HCT116 (cell line): ENCODE measurements at regions not wholly inside any gene's neighbourhood (a gene's known extent, or its start where the extent isn't known, plus 50 kb on each side); places are given as distances from the start of the nearest gene placed in this dataset.

Experiments
- ATAC-seq: fragments of 200-7000 bp; cut with Tn5 transposase; 2 replicates; pipeline ENCODE4 v1.9.1; 2020; ENCODE audit warnings: mild to moderate bottlenecking, moderate library complexity
- BruUV-seq: library from RNA; stranded (reverse); fragments of 400-500 nt; replicated peaks from 2 replicates; lab custom pipeline; 2021; lab: Mats Ljungman, UMichigan
- CTCF ChIA-PET: fragments of 300-600 bp; sonication (Branson Sonifier 250); formaldehyde crosslinking; loops from one replicate; lab custom pipeline; 2021; ENCODE audit warnings: antibody characterized with exemption; lab: Charles Lee
- POLR2A ChIA-PET: fragments of 300-600, 350-600 bp; sonication (Branson Sonifier 250); formaldehyde crosslinking; loops from one replicate; lab custom pipeline; 2021; ENCODE audit warnings: antibody characterized with exemption; lab: Charles Lee
- RAD21 ChIA-PET, 2 experiments: fragments of 300-600 bp; sonication (Branson Sonifier 250); formaldehyde crosslinking; loops; one replicate each; lab custom pipeline; 2023; ENCODE audit warnings: low total read pairs in 2 of 2; ENCODE audit not compliant: uncharacterized antibody in 2 of 2, unreplicated experiment in 2 of 2, low non-redundant PET in 1 of 2; lab: Charles Lee
- DNase-seq: peaks from one replicate; pipeline ENCODE4 v3.0.0-alpha.2; 2010; ENCODE audit warnings: low read depth, low spot score
- H2AFZ ChIP-seq: fragments of 200-600 bp; shearing (Covaris generic), sonication (generic); 2 replicates; pipeline ENCODE4 v1.6.1; 2017; ENCODE audit warnings: low read depth, mixed run types, mixed read lengths, antibody characterized with exemption, low read length; ENCODE audit not compliant: poor library complexity, severe bottlenecking
- H3K27ac ChIP-seq: 2 replicates; pipeline ENCODE4 v1.5.1; 2012; ENCODE audit warnings: low read depth, low read length
- H3K27me3 ChIP-seq: fragments of 200-600 bp; sonication (generic); 2 replicates; pipeline ENCODE4 v1.6.1; 2016; ENCODE audit warnings: mixed run types, low read length, mixed read lengths; ENCODE audit not compliant: insufficient read depth
- H3K36me3 ChIP-seq, 2 experiments: fragments of 200-500 bp in 1 of 2; fragments of 200-600 bp in 1 of 2; sonication (Bioruptor generic) in 1 of 2; sonication (generic) in 1 of 2; 2 replicates each; pipeline versions ENCODE4 v1.5.1 to v1.6.1; 2014 to 2016; ENCODE audit warnings: low read length in 2 of 2, inconsistent platforms in 1 of 2, mixed read lengths in 1 of 2, mixed run types in 1 of 2; ENCODE audit not compliant: insufficient read depth in 2 of 2, control insufficient read depth in 1 of 2
- H3K4me1 ChIP-seq, 2 experiments: fragments of 200-600 bp in 1 of 2; sonication (generic) in 1 of 2; 2 replicates each; pipeline versions ENCODE4 v1.5.1 to v1.6.1; 2012 to 2017; ENCODE audit warnings: low read length in 2 of 2, inconsistent platforms in 1 of 2, mild to moderate bottlenecking in 1 of 2, mixed read lengths in 1 of 2, mixed run types in 1 of 2, moderate library complexity in 1 of 2; ENCODE audit not compliant: insufficient read depth in 2 of 2, control insufficient read depth in 1 of 2
- H3K4me2 ChIP-seq: fragments of 200-600 bp; sonication (generic); 2 replicates; pipeline ENCODE4 v1.6.1; 2017; ENCODE audit warnings: mixed run types, low read length, mixed read lengths
- H3K4me3 ChIP-seq, 2 experiments: fragments of 200-600 bp in 1 of 2; sonication (generic) in 1 of 2; replicated peaks in 1 of 2; 2 replicates each; pipeline ENCODE4 v1.5.1; 2011 to 2016; ENCODE audit warnings: low read length in 2 of 2, control low read depth in 1 of 2, low read depth in 1 of 2, mild to moderate bottlenecking in 1 of 2, mixed read lengths in 1 of 2, mixed run types in 1 of 2
- H3K79me2 ChIP-seq: fragments of 200-600 bp; sonication (generic); 2 replicates; pipeline ENCODE4 v1.6.1; 2017; ENCODE audit warnings: mild to moderate bottlenecking, mixed run types, low read length, moderate library complexity, mixed read lengths; ENCODE audit not compliant: insufficient read depth
- H3K9ac ChIP-seq: fragments of 200-600 bp; sonication (generic); 2 replicates; pipeline ENCODE4 v1.6.1; 2016; ENCODE audit warnings: low read length, mixed read lengths
- H3K9me2 ChIP-seq: fragments of 200-600 bp; sonication (generic), shearing (Covaris generic); 2 replicates; pipeline ENCODE4 v1.6.1; 2017; ENCODE audit warnings: mixed run types, mild to moderate bottlenecking, moderate library complexity; ENCODE audit not compliant: insufficient read depth
- H3K9me3 ChIP-seq, 2 experiments: fragments of 200-500 bp in 1 of 2; fragments of 200-600 bp in 1 of 2; sonication (Bioruptor generic) in 1 of 2; sonication (generic) in 1 of 2; 2 replicates each; pipeline ENCODE4 v1.6.1; 2014 to 2017; ENCODE audit warnings: low read length in 2 of 2, mixed read lengths in 2 of 2, inconsistent platforms in 1 of 2, low read depth in 1 of 2, mild to moderate bottlenecking in 1 of 2, mixed run types in 1 of 2, moderate library complexity in 1 of 2; ENCODE audit not compliant: control insufficient read depth in 1 of 2, insufficient read depth in 1 of 2
- H4K20me1 ChIP-seq: fragments of 200-600 bp; sonication (generic), shearing (Covaris generic); 2 replicates; pipeline ENCODE4 v1.6.1; 2017; ENCODE audit warnings: mixed run types, mild to moderate bottlenecking, moderate library complexity; ENCODE audit not compliant: insufficient read depth
- ATF3 ChIP-seq: IDR thresholded peaks from 2 replicates; pipeline ENCODE4 v1.6.1; 2012
- CBX3 ChIP-seq: IDR thresholded peaks from 2 replicates; pipeline ENCODE4 v1.6.1; 2012; ENCODE audit warnings: low read depth
- CEBPB ChIP-seq: IDR thresholded peaks from 2 replicates; pipeline ENCODE4 v1.6.1; 2012; ENCODE audit warnings: low read depth
- CTCF ChIP-seq, 3 experiments: fragments of 200-600 bp in 1 of 3; sonication (generic) in 1 of 3; IDR thresholded peaks in 2 of 3; conservative IDR thresholded peaks in 1 of 3; 2 replicates each; pipeline ENCODE4 v1.5.1; 2012 to 2017; ENCODE audit warnings: low read depth in 2 of 3, low read length in 2 of 3, antibody characterized with exemption in 1 of 3, borderline replicate concordance in 1 of 3, control low read depth in 1 of 3, mild to moderate bottlenecking in 1 of 3, mixed read lengths in 1 of 3, mixed run types in 1 of 3, moderate library complexity in 1 of 3; ENCODE audit not compliant: insufficient read depth in 1 of 3
- EGR1 ChIP-seq: IDR thresholded peaks from 2 replicates; pipeline ENCODE4 v1.6.1; 2012; ENCODE audit warnings: low read depth
- ELF1 ChIP-seq: IDR thresholded peaks from 2 replicates; pipeline ENCODE4 v1.6.1; 2012; ENCODE audit warnings: low read depth, borderline replicate concordance
- EZH2phosphoT487 ChIP-seq: fragments of 200-600 bp; IDR thresholded peaks from 2 replicates; pipeline ENCODE4 v1.6.1; 2018; ENCODE audit warnings: antibody characterized with exemption, borderline replicate concordance
- FOSL1 ChIP-seq: IDR thresholded peaks from 2 replicates; pipeline ENCODE4 v1.6.1; 2012; ENCODE audit warnings: low read depth
- JUND ChIP-seq: IDR thresholded peaks from 2 replicates; pipeline ENCODE4 v1.6.1; 2012
- MAX ChIP-seq: IDR thresholded peaks from 2 replicates; pipeline ENCODE4 v1.6.1; 2012
- POLR2A ChIP-seq: IDR thresholded peaks from 2 replicates; pipeline ENCODE4 v1.7.0; 2011; ENCODE audit warnings: borderline replicate concordance; ENCODE audit not compliant: insufficient read depth, insufficient read length; ENCODE audit errors: extremely low read depth
- RAD21 ChIP-seq: IDR thresholded peaks from 2 replicates; pipeline ENCODE4 v1.6.1; 2012; ENCODE audit warnings: low read depth, mild to moderate bottlenecking
- REST ChIP-seq: IDR thresholded peaks from 2 replicates; pipeline ENCODE4 v1.6.1; 2012; ENCODE audit warnings: low read depth
- SIN3A ChIP-seq: IDR thresholded peaks from 2 replicates; pipeline ENCODE4 v1.6.1; 2012; ENCODE audit warnings: low read depth
- SP1 ChIP-seq: IDR thresholded peaks from 2 replicates; pipeline ENCODE4 v1.6.1; 2012; ENCODE audit warnings: low read depth
- SRF ChIP-seq: IDR thresholded peaks from 2 replicates; pipeline ENCODE4 v1.6.1; 2012; ENCODE audit warnings: low read depth
- TCF7L2 ChIP-seq: IDR thresholded peaks from 2 replicates; pipeline ENCODE4 v1.7.0; 2011; ENCODE audit warnings: borderline replicate concordance, inconsistent platforms; ENCODE audit not compliant: insufficient read depth, insufficient read length; ENCODE audit errors: extremely low read depth
- YY1 ChIP-seq: IDR thresholded peaks from 2 replicates; pipeline ENCODE4 v1.6.1; 2011; ENCODE audit warnings: low read length, low read depth, moderate library complexity, mild to moderate bottlenecking; ENCODE audit not compliant: insufficient replicate concordance; ENCODE audit errors: extremely low read depth
- ZBTB33 ChIP-seq: IDR thresholded peaks from 2 replicates; pipeline ENCODE4 v1.6.1; 2011; ENCODE audit warnings: mild to moderate bottlenecking, low read length, moderate library complexity; ENCODE audit not compliant: insufficient replicate concordance; ENCODE audit errors: extremely low read depth
- ZFX ChIP-seq: fragments of 450-650 bp; IDR thresholded peaks from 2 replicates; pipeline ENCODE4 v1.6.1; 2017
- ZNF274 ChIP-seq: fragments of 200-500 bp; sonication (Bioruptor generic); IDR thresholded peaks from 2 replicates; pipeline ENCODE4 v1.6.1; 2014; ENCODE audit warnings: mild to moderate bottlenecking, low read depth, low read length, inconsistent platforms
- intact Hi-C: fragments of 100-400 bp; cut with micrococcal nuclease; formaldehyde crosslinking; loops from 2 replicates; pipeline ENCODE4 v1.10.0; 2022

GRCh38 chr7:94183289-94183749, 179.2 kb upstream of the BET1 start:
- Histone ChIP-seq H3K9me3 (no peaks in the 10 kb centered on the region), H2AFZ (no peak overlapping the region), H3K4me1 (peaks cover 14 to 27% of the 10 kb centered on the region in 2 experiments; a peak in 3 of 4 replicates), H3K27ac (peak overlapping the region; percentile 40; the same call in 1 of the 2 replicates), H3K4me2 (peak overlapping the region; percentile 71), H3K27me3 (no peaks in the 10 kb centered on the region), H3K36me3 (no peaks in the 10 kb centered on the region), H4K20me1 (no peaks in the 10 kb centered on the region), H3K79me2 (no peaks in the 10 kb centered on the region), H3K4me3 (peak overlapping the region in 1 of 2 experiments; percentile 27; a peak in 2 of 4 replicates), H3K9ac (peak overlapping the region; percentile 32; the same call in 1 of the 2 replicates), H3K9me2 (no peaks in the 10 kb centered on the region)
- ChIA-PET RAD21 (no interaction called here), CTCF (no interaction called here), POLR2A (no interaction called here)
- DNase-seq (peak; percentile 82), ATAC-seq (peak; percentile 91)
- BruUV-seq, result no TSS peak
- intact Hi-C loops, result no loop called here
- TF ChIP-seq SRF, result no peak
- TF ChIP-seq TCF7L2, result no peak
- peak; percentile 75 for TF ChIP-seq FOSL1
- no peak for TF ChIP-seq ZFX
- no peak for TF ChIP-seq ZNF274
- TF ChIP-seq MAX, result no peak; the same call in 1 of the 2 replicates
- peak; percentile 84 for TF ChIP-seq CEBPB
- no peak for TF ChIP-seq YY1
- TF ChIP-seq CBX3, result 0 out of 2 replicates have a peak, but pooled peaks have one; percentile 26
- TF ChIP-seq RAD21, result no peak
- TF ChIP-seq ZBTB33, result no peak
- TF ChIP-seq ELF1, result no peak
- TF ChIP-seq EGR1, result no peak
- TF ChIP-seq SP1, result peak; percentile 65
- no peak for TF ChIP-seq REST
- no peak for TF ChIP-seq CTCF (IDR thresholded peaks at IDR 0.05 in 2 of 3, conservative IDR thresholded peaks at IDR 0.05 in 1 of 3; ENCODE audit: borderline replicate concordance in 1 of 3, insufficient read depth in 1 of 3, low read depth in 2 of 3, low read length in 2 of 3)
- no peak for TF ChIP-seq POLR2A
- TF ChIP-seq ATF3, result 0 out of 2 replicates have a peak, but pooled peaks have one; percentile 39
- TF ChIP-seq JUND, result peak; percentile 70
- no peak for TF ChIP-seq EZH2phosphoT487
- no peak for TF ChIP-seq SIN3A
